ENCODE measurements at regions not wholly inside any gene's neighbourhood (a gene's known extent, or its start where the extent isn't known, plus 50 kb on each side); places are given as distances from the start of the nearest gene placed in this dataset.

DNA sequence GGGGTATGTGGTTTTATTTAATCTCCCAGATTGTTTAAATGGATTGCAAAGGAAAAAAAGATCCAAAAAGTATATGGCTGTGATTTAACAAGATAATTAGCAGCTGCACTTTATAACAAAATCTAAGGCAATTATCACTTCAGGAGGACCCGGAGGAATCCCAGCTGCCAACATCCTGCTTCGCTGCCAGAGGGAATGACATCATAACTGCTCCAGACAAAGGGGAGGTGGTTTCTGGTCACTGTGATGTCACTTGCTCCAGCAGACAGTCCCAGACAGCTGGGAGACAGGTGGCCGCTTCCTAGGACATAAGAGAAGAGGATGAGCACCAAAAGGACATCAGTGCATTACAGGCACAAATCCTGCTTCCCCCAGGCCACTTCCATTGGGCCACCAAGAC, 371.0 kb downstream of the BCOR start:
- peak; percentile 73 for DNase-seq

DNA sequence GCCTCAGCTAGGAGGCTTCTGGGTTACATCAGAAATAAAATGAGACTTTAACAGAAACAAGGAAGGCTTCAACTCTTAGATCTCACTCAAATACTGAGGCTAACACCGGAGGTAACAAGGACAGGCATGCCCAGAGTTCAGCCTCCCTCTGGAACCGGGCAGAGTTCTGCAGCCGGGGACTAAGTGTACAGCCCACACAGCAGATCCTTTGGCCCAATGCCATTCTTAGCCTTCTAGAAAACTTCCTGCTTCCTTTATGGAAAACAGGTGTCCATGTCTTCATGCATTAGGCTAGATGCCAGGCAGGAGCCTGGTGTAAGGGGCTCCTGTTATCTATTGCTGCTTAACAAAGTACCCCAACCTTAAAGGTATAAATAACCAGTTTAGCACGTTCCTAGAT, 369.7 kb downstream of the BCOR start:
- DNase-seq = no peak

DNA sequence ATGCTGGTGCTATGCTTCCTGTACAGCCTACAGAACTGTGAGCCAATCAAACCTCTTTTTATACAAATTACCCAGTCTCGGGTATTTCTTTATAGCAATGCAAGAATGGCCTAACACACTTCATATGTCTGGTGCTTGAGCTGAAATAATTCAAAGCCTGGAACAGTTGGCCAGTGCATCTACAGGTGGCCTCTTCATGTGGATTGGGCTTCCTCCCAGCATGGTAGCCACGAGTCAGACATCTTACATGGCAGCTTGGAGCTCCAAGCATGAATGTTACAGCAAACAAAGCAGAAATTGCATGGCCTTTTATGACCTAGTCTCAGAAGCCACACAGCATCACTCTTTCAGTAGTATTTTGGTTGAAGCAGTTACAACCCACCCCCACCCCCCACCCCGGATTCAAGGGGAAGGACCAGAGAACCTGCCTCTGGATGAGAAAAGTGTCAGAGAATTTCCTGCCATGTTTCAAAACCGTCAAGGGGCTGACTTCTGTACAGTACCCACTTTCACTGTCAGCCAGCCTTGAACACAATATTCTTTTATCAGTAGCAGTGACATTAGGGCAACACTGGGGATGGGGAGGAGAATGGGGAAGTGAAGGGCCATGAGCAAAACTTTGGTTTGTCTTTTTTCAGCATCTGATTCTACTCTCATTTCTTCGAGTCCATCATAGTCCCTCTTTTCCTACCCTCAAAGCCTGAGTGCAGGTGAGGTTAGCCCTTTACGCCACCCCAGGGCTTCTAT, 368.7 kb downstream of the BCOR start:
- DNase-seq = no peak

DNA sequence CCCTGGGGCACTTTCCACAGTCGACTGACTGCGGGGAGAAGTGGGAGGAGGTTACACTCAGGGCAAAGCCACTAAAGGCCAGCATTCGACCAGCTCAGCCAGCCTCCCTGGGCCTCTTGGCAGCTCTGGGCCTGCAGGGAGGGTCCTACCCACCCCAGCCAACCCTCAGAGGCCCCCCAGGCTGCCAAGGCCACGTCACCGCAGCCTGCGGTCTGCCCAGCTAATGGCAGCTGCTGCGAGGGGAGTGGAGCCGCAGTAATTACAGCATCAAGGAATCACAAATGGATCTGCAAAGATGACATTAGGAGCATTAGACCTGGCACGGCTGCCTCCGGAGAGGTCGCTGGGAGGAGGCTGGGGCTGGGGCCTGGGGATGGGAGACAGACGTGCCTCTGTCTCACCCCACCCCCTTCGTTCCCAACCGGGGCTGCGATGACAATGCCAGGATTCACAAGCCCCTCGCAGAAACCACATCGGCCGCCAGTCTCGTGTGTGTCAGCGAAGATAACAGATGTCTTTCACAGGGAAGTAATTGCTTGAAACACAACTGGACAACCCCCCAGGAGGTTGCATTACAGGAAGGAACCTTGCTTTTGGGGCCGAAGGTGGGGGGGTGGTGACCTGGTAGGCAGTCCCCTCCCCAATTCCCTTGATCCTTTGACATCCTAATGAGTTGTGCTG, 367.6 kb downstream of the BCOR start:
- no peak for DNase-seq

DNA sequence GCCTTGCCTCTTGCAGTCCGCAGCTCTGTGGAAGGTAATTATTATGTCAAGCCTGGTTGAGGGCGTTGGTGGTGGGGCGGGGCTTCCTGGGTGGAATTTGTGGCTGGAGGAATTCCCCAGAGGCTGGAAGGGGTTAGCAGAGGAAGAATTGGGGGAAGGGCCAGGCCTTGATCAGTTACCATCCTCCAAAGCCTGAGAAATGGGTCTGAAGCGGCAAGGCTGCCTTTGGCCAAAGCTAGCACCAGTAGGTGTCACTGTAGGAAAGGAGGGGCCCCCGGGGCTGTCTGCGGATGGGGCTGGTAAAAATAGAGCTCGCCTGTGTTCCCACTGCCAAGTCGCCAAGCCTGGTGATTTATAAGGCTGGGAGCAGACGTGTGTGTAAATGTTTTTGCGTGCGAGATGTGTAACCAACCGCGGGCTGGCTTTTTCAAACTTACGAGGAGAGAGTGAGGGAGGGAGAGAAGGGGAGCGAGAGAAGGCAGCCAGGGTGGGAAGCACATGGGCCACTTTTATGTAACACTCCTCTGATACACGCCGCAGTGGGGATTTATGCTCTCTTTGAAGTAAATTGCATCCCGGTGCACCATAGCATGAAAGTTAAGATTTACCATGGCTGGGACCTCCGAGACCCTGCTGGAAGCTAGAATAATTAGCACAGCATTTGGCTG, 367.0 kb downstream of the BCOR start:
- DNase-seq = peak; percentile 80

DNA sequence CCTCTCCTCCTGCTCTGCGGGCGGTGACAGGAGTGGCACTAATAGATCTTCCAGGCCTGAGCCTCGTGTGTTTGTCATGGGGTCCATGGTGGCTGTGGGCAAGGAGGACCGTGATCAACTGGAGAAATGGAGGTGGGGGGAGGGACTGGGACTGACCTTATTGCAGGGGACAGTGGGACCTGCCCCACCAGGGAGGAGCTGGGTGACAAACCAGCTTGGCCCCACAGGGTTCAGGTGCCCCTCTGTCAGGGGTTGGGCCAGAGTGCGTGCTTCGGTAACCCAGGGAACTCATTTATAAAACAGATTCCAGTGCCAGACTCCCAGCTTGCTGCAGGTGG, 366.5 kb downstream of the BCOR start:
- no peak for DNase-seq

DNA sequence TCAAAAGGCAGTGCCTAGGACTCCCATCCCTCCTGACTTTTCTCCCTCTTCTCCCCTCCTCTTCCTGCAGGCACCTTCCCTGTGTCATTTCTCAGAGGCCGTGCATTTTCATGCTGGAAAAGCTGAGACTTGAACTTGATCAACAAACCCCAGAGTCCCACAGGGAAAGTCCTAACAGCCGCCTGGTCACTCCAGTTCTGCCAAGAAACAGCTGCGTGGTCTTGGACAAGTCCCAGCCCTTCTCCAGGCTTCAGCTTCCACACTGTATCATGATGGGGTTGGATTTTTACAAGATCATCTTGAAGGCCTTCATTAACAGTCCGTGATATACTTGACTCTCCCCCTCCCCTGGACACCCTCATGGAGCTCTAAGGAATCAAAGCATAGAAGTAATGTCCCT, 366.0 kb downstream of the BCOR start:
- no peak for DNase-seq

DNA sequence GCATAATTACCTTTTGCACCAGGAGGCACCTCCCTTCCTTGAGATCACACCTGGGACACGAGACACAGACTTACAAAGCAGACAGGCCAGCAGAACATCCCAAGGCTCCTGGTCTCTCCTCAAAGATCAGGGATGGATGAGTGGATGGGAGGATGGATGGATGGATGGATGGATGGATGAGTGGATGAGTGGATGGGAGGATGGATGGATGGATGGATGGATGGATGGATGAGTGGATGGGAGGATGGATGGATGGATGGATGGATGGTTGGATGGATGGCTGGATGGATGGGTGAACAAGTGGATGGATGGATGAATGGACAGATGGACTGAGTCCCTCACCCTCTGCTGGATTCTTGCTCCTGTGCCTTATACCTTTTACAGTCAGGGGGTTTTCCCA, 364.0 kb downstream of the BCOR start:
- no peak for DNase-seq

DNA sequence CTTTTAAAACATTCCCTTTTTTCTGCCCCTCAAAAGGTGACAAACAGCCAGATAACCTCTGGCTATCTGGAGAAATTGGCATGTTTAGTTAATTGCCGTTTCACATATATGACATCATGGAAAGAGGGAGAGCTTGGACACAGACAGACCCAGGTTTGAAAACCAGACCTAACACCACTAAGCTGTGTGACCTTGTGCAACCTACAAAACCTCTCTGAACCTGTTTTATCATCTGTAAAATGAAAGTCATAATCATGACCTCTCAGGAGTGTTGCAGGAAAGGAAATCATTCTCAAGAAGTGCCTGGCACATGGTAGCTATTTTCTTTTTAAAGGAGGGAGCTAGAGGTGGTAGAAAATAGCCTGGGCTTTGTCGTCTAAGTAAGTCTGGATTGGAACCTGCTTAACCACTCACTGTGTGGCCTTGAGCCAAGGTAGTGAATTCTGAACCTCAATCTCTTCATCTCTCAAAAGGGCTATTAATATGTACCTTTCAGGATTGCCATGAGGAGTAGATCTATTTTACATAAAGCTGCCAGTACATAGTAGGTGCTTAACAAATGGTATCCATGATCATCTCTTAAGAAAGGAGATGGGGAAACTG, 363.5 kb downstream of the BCOR start:
- no peak for DNase-seq

DNA sequence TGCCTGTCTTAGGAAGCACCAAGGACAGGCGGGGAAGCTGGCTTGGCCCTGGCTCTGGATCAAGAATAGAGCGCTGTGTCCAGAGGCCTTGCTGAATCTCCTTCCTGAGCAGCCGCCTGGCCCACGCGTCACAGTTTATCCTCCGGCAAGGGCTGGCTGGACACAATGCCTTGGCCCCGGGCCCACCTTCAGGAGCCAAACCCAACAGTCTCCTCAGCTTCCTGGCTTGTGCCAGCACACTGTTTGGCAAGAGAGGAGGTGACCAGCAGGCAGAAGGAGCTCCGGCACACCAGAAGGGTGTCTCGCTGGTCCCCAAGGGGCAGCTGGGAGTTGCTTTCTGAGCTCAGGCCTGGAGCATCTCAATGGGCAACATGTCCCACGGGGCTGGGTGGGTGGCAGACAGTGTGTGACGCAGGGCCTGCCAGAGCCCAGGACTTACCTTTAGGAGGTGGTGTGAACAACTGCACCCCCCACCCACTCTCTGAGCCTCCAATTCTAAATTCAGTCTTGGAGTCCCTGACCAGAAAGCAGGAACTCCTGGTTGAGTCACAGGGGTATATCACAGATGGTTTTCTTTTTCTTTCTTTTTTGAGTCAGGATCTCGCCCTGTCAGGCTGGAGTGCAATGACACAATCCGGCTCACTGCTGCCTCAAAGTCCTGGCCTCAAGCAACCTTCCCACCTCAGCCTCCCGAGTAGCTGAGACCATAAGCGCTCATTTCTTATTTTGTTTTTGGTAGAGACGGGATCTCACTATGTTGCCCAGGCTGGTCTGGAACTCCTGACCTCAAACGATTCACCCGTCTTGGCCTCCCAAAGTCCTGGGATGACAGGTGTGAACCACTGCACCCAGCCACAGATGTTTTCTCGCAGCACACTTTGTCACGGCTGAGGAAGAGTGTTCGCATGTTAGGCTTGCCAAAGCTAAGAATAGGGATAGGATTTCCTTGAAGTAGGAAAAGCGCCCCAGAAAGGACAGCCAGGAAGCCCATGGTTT, 361.2 kb downstream of the BCOR start:
- DNase-seq = no peak

DNA sequence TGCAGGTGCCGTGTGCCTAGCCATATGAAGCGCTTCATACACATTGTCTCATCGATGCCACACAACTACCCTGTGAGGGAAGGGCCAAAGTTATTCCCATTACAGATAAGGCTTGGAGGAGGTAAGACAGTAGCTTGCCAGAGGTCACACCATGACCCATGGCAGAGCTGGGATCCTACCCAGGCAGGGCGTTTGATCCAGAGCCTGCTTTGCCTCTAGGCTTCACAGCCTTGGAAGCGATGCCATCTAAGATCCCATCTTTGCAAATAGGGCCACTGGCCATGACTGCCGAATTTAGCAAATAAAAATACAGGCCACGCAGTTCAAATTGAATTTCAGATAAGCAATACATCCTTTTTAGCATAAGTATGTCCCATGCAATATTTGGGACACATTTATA, 358.2 kb downstream of the BCOR start:
- no peak for DNase-seq

DNA sequence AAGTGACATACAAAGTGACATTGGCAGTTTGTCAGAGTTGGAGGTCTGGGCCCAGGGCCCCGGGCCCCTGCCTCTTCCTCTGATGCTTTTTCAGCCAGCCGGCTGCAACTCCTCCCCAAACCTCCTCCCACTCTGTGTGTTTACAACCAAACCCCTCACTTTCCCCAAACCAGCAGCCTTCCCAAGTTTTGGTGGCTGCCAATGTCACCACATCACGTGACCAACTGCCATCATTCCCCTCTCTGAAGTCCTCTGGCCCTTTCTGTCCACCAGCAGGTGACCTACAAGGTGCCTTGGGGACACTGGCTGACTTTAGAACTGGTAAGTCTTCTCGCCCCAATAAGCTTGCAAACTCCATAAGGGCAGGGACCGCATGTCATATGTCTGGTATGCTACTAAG, 357.7 kb downstream of the BCOR start:
- no peak for DNase-seq

DNA sequence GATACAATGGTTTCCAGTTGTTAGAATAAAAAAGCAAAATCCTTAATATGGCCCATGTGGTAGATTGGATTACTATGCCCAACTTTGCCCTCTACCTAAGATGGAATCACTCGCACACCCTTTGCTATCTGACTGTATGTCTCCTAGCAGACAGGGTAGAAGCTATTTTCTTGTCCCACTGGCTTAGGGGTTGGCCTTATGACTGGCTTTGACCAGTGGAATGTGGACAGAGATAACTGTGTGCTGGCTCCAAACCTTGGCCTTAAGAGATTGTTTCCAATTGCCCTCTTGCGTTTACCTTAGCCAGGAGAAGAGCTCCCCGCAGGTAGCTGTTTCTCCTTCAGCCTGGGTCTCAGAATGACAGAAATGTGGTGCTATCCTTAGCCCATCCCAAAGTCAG, 355.9 kb downstream of the BCOR start:
- no peak for DNase-seq

DNA sequence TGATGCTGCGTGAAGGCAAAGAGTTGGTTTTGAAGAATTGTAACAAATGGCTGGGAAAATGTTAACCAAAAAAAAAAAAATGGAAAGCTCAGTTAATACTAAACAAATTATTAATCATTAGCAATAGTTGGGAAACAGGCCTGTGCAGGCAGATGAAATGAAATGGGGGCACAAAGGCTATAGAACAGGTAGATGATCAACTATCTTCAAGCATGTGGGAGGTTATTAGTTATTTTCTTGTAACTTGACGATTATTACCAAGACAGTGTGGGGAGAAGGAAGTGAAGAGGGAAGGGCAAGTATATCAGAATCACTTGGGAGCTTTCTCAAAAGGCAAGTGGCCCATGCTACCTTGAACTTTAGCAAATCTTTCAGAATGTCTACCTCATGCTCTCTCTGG, 351.9 kb downstream of the BCOR start:
- no peak for DNase-seq

DNA sequence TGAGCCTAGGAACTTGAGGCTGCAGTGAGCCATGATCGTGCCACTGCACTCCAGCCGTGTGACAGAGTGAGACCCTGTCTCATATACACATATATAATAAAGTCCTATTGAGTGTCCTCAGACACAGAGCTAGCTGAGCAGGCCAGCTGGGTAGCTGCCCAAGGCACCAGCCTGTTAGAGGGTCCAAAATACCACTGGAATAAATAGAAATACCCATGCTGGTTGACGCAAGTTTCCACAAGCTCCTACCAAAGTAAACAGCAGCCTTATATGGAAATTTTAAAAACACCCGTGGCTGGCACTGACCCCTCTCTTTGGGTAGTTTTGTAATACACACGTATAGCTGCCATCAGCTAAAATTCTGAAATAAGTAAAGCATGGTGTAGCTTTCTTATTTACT, 348.6 kb downstream of the BCOR start:
- no peak for DNase-seq

DNA sequence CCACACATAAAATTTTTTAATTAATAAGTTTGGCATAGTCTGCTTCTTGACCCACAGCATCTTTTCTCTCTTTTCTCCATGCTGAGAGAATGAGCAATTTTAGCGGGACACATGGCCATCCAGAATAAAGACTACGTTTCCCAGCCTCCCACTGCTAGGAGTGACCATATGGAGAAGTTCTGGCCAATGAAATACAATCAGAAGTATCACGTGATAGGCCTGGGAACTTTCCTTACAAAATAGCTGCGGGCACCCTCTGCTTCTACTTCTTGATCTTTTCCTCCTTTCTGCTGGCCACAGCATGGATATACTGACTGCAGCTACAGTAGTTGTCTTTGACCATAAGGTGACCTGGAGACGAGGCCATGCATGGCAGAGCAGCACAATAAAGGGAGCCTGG, 348.0 kb downstream of the BCOR start:
- no peak for DNase-seq

DNA sequence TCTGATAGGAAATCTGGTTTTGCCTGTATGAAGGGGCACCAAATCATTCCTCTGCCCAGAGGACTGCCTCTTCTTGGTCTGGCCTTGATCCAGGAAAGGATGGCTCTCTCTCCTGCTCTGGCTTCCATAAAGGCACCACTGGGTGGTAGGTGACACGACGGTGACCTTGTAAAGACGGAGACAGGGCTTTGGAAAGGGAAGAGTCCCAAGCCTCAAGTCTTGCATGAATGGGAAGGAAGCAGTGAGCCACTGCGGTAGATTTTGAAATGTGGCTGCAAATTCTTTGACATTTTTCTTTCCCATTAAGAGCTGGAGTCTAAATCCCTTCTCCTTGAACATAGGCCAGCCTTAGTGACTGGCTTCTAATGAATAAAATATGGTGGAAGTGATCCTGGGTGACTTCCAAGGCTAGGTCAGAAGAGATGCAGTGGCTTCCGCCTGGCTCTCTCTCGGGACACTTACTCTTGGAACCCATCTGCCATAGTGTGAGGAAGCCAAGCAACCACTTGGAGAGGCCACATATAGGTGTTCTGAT, 347.4 kb downstream of the BCOR start:
- DNase-seq = no peak

DNA sequence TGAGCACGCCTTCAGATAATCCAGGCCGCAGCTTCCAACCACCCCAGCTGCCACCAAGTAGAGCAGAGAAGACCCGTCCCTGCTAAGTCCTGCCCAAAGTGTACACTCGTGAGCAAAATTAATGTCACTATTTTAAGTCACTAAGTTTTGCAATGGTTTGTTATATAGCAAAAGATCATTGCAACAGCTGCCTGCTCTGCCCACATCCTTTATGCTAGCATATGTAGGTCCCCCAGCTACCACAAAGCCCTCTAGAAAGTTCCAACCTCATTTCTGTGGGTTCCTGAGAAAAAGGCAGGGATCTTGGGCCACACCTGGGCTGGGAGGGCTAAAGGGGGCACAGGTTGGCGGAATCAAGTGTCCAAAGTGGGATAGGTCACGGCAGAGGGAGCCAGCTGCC, 346.9 kb downstream of the BCOR start:
- DNase-seq = no peak

DNA sequence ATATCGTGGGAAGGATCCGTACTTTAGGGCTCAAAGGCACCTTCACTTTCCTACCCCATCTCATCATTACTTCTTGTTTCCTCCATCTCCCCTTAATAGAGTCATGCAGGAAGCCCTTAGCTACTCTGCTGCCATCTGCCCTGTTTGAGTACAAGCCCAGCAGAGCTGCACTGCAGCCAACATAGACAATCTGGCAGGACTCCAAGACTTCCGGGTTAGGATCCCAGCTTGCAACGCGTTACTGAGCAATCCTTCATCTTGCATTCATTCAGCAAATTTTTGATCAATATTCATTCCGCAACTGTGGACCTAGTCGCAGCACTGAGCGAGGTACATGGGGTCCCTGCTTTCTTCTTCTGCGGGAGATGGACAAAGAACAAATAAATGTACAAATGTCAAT, 344.9 kb downstream of the BCOR start:
- no peak for DNase-seq

DNA sequence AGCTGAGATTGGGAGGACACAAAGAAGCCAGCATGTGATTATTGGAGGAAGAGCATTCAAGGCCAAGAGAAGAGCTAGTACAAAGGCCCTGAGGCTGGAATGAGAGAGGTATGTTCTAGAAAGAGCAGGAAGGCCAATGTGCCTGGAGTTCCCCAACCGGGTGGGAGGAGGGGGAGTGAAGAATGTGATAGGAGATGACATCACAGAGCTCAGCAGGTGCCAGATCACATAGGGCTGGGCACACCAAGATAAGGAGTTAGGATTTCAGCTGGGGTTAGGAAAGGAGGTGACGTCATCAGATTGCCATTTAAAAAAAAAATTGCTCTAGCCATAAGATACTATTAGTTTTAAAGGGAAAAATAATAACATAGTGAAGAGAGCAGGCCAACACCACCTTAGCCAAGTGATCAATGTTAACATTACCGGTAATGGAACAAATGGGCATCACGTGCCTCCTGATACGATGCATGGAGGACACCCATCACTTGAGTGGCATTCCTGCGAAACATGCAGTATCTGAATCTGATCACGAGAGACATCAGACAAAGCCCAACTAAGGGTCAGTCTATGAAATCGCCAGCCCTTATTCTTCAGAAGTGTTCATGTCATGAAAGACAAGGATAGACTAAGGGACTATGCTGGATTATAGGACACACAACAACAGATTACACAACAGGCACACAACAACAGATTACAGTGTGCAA, 344.3 kb downstream of the BCOR start:
- no peak for DNase-seq

DNA sequence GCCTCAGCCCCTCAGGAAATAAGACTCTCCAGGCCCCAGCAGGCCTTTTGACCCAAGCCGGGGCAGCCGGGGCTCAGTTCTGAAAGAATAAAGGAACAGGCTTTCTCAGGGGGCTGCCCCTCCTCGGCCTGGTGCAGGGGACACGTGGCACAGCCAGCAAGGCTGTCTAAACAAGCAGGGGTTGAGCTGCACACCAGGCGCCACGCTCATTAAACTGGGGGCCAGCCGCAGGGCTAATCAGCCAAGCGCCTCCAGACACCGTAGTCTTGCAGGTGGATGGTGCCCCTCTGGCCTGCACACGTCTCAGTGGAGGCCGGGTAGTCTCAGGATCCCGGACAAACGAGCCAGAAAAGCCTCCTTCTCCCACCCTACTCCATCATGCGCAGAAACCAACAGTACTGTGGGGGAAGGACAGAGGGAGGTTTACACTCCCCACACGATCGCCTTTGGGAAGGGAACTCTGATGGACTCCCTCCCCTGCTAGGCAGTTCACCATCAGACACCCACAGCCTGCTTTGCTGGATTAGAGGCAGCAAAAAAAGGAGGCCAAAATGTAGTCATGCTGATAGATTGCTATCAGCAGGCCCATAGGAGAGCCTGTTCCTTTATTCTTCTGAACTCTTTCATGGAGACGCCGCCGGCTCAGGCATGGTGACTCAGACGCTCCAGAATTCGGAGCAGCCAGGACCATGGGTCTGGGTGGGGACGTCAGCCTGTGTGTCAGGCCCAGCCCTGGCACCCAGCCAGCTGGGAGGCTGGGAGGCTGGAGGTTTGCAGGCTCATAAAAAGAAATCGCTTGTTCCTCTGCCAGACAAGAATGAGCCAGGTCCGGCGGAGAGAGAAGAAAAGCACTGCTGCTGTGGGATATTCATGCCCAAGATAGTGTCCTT, 342.4 kb downstream of the BCOR start:
- peak; percentile 74 for DNase-seq

Measured in eye (tissue), 1 donor.